HG03378 (cell line): ENCODE measurements at regions not wholly inside any gene's neighbourhood (a gene's known extent, or its start where the extent isn't known, plus 50 kb on each side); places are given as distances from the start of the nearest gene placed in this dataset.

Experiments
- ATAC-seq: cut with Tn5 transposase; IDR thresholded peaks from one replicate; pipeline ENCODE4 v1.9.1; 2021; ENCODE audit warnings: mild to moderate bottlenecking, moderate library complexity; ENCODE audit not compliant: unreplicated experiment

- ATAC-seq = no peak
Observed at GRCh38 chr3:144358191-144358590, 386.6 kb downstream of the DIPK2A start.

- ATAC-seq = no peak
Observed at GRCh38 chr3:144361002-144361401, 389.4 kb downstream of the DIPK2A start.

- no peak for ATAC-seq
Observed at GRCh38 chr3:144362126-144362525, 390.5 kb downstream of the DIPK2A start.

GRCh38 chr3:144363856-144364255 is 392.2 kb downstream of the DIPK2A start:
- no peak for ATAC-seq

GRCh38 chr3:144364737-144365136 is 393.1 kb downstream of the DIPK2A start:
- ATAC-seq = no peak

- no peak for ATAC-seq
Observed at GRCh38 chr3:144369129-144369879, 397.7 kb downstream of the DIPK2A start.

GRCh38 chr3:144375088-144375487 is 403.5 kb downstream of the DIPK2A start:
- no peak for ATAC-seq

- ATAC-seq = no peak
Observed at GRCh38 chr3:144380849-144381248, 409.2 kb downstream of the DIPK2A start.

GRCh38 chr3:144381607-144382006 is 410.0 kb downstream of the DIPK2A start:
- no peak for ATAC-seq

- ATAC-seq = no peak
Observed at GRCh38 chr3:144384241-144384979, 412.8 kb downstream of the DIPK2A start.

- no peak for ATAC-seq
Observed at GRCh38 chr3:144390786-144391185, 419.2 kb downstream of the DIPK2A start.

GRCh38 chr3:144391236-144391635 is 419.6 kb downstream of the DIPK2A start:
- no peak for ATAC-seq

GRCh38 chr3:144394032-144394431 is 422.4 kb downstream of the DIPK2A start:
- no peak for ATAC-seq

GRCh38 chr3:144402430-144402829 is 430.8 kb downstream of the DIPK2A start:
- no peak for ATAC-seq

- ATAC-seq = no peak
Observed at GRCh38 chr3:144403040-144403457, 431.4 kb downstream of the DIPK2A start.

- no peak for ATAC-seq
Observed at GRCh38 chr3:144407335-144407734, 435.7 kb downstream of the DIPK2A start.

GRCh38 chr3:144409319-144409718 is 437.7 kb downstream of the DIPK2A start:
- ATAC-seq = no peak

- ATAC-seq = no peak
Observed at GRCh38 chr3:144413068-144413467, 441.4 kb downstream of the DIPK2A start.

- ATAC-seq = peak; percentile 53
Observed at GRCh38 chr3:144415492-144415891, 443.9 kb downstream of the DIPK2A start.

GRCh38 chr3:144424606-144425005 is 453.0 kb downstream of the DIPK2A start:
- ATAC-seq = no peak

- ATAC-seq = no peak
Observed at GRCh38 chr3:144426366-144426765, 454.7 kb downstream of the DIPK2A start.

GRCh38 chr3:144426967-144427366 is 455.3 kb downstream of the DIPK2A start:
- ATAC-seq = no peak
